Lower leg skin (tissue), 3 donors: ENCODE measurements at regions not wholly inside any gene's neighbourhood (a gene's known extent, or its start where the extent isn't known, plus 50 kb on each side); places are given as distances from the start of the nearest gene placed in this dataset.

ENCODE experiments used
- POLR2A ChIP-seq, 2 donors: fragments of 450-650 bp; IDR thresholded peaks; one replicate each; pipeline ENCODE4 v1.6.1; 2016 to 2017; ENCODE audit warnings: antibody characterized with exemption in 2 of 2, mild to moderate bottlenecking in 1 of 2, moderate library complexity in 1 of 2
- TF ChIP-seq, protein P1 (sequence below), 3 donors: fragments of 450-650 bp; IDR thresholded peaks; one replicate each; pipeline ENCODE4 v1.5.1; 2016; ENCODE audit warnings: antibody characterized with exemption in 3 of 3, mild to moderate bottlenecking in 3 of 3, moderate library complexity in 2 of 3

DNA sequence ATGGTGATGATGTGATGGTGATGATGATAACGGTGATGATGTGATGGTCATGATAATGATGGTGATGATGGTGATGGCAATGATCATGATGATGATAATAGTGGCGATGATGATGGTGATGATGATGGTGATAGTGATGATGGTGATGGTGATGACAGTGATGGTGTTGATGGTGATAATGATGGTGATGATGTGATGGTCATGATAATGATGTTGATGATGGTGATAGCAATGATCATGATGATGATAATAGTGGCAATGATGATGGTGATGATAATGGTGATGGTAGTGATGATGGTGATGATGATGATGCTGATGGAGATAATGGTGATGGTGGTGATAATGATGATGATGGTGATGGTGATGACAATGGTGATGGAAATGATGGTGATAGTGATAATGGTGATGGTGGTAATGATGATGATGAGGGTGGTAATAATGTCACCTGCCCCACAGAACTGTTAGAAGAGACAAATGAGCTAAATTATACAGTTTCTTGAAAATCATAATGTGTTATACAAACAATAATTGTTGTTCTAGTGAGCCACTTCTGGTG, 289.9 kb downstream of the ASMT start:
- TF ChIP-seq, protein P1, sequence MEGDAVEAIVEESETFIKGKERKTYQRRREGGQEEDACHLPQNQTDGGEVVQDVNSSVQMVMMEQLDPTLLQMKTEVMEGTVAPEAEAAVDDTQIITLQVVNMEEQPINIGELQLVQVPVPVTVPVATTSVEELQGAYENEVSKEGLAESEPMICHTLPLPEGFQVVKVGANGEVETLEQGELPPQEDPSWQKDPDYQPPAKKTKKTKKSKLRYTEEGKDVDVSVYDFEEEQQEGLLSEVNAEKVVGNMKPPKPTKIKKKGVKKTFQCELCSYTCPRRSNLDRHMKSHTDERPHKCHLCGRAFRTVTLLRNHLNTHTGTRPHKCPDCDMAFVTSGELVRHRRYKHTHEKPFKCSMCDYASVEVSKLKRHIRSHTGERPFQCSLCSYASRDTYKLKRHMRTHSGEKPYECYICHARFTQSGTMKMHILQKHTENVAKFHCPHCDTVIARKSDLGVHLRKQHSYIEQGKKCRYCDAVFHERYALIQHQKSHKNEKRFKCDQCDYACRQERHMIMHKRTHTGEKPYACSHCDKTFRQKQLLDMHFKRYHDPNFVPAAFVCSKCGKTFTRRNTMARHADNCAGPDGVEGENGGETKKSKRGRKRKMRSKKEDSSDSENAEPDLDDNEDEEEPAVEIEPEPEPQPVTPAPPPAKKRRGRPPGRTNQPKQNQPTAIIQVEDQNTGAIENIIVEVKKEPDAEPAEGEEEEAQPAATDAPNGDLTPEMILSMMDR (IDR thresholded peaks at IDR 0.05) = no peak
- TF ChIP-seq POLR2A (IDR thresholded peaks at IDR 0.05) = no peak
